Umbilical cord (tissue), 1 donor: ENCODE measurements at regions not wholly inside any gene's neighbourhood (a gene's known extent, or its start where the extent isn't known, plus 50 kb on each side); places are given as distances from the start of the nearest gene placed in this dataset.
"Not testable (repeated sequence)": the region's sequence is repeated elsewhere in the genome, so short reads cannot be mapped to it uniquely, and the experiment has no call there.

Experiments used
- DNase-seq: peaks from one replicate; pipeline ENCODE4 v3.0.0-alpha.2; 2015; ENCODE audit warnings: low spot score

DNA sequence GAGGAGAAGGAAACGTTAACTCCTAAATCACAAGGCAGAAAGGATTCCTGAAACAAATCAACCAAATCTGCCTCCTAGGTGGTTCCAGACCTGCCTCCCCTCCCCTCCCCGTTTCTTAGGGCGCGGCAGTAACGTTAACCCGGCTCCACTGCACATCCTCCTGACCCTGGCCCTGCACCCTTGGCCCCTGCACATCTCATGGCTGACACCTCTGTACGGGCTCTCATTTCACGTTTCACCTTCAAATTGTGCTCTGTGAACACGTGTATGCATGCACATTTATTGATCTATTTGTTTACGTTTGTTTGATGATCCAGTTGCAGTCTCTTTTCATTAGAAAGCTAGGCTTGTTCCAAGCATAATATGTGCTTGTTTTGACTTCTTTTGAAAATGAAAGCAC, 358.1 kb downstream of the ADGRD1 start:
- DNase-seq, result no peak

DNA sequence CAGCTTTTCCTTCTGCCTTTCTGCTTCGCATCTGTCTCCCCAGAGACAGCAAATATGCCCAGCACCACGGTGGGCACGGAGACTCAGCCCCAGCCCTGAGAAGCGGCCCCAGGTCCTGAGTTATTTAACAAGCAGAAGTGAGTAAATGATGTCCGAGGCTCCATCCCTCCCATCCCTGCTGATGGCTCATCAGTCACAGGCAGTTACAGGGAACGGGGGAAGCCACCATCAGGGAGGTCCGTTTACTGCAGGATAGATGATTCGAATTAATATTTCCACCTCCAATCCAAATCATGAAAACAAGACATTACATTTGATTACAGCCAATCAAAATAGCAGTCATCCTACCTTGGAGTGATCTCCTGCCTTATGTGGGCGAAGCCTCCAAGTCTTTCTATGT, 358.7 kb downstream of the ADGRD1 start:
- DNase-seq, result not testable (repeated sequence)

DNA sequence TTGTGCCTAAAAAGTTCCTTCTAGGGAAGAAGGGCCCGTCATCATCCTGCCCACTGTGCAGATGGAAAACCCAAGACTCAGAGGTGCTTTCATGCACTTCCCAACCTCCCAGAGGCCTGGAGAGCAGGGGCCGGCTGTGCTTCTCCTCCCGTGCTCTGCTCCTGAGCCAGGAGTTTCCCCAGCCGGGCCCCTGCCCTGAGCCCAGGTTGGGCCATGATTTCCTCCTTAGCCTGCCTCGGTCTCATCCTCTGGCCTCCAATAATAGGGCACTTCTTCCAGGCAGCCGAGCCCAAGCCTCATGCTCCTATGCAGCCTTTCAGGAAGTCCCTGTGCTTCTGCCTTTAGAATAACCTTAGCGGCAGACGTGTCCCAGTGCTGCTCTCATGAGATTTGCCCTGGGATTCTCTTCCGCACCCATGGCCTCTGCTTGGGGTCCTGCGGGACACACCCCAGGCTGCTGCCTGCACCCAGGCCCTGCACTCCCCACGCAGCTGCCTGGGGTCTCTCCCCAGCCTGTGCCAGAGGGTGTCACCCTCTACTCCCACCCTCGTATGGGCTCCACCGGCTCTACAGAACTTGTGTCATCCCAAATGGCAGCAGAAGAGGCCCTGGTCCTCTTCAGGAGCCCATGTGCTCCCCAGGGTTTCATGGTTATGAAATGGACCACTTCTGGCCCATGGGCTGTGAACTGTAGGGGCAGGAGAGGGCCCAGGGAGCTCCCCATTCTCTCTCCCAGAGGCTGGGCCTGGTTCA, 359.3 kb downstream of the ADGRD1 start:
- no peak for DNase-seq

DNA sequence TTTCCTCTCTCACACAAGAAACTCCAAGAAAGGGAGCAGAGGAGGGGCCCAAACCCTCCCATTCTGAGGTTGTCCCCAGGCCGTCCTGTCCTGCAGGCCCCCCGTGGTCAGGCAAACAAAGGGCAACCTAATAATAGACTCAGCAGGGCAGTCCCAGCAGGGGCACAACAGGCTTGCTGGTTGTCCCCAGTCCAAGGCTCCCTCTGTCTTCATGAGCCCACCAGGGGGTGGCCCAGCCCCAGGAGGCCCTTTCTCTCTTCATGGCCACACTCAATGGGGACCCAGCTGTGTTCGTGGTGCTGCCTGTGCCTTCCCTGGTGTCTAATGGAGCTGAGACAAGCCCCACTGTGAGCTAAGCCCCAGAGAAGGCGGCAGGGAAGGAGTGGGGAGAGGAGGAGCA, 359.9 kb downstream of the ADGRD1 start:
- DNase-seq, result no peak

DNA sequence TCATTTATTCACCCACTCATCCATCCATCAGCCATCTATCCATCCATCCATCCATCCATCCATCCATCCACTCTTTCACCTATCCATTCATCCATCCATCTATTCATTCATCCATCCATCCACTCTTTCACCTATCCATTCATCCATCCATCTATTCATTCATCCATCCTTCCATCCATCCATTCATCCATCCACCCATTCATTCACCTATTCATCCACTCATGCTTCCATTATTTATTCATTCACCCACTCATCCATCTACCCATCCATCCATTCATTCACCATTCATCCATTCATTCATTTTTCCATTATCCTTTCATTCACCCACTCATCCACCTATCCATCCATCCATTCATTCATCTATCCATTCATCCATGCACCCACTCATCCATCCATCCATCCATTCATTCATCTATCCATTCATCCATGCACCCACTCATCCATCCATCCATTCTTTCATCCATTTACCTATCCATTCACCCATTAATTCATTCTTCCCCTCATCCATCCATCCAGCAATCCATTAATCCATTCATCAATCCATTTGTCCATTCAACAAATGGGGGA, 360.9 kb downstream of the ADGRD1 start:
- DNase-seq, result no peak

DNA sequence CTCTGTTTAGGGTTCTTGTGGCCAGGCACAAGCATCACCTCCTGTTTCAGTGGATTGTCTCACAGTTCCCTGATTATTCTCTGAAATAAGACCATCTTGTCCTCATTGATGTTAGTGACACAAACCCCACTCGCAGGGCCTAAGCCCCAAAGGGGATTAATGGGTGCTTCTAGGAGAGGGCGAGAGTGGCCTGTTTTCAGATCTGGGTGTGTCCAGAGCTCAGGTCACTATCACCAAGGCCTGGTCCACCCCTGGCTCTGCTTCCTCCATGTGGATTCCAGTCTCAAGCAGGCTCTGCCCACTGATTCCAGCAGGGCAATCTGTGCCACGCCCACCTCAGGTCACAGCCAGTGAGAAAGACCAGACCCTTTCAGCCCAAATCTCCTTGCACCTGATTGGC, 361.9 kb downstream of the ADGRD1 start:
- DNase-seq, result no peak

DNA sequence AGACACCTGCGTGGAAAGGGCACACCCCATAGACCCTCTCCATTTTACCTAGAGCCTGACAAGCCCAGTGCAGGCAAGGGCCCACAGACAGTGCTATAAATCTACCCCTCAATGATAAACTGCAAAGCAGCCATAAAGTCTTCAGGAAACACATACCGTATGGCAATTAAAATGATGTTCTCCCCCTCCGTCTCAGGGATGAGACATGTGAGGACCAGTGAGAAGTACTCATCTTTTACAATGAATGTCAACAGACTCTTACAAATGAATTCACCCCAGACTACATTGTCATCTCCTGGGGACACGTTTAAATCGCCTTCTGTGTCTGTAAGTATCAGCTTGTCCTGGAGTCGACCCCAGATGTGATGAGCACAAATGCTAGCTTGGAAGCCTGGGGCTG, 362.7 kb downstream of the ADGRD1 start:
- no peak for DNase-seq

DNA sequence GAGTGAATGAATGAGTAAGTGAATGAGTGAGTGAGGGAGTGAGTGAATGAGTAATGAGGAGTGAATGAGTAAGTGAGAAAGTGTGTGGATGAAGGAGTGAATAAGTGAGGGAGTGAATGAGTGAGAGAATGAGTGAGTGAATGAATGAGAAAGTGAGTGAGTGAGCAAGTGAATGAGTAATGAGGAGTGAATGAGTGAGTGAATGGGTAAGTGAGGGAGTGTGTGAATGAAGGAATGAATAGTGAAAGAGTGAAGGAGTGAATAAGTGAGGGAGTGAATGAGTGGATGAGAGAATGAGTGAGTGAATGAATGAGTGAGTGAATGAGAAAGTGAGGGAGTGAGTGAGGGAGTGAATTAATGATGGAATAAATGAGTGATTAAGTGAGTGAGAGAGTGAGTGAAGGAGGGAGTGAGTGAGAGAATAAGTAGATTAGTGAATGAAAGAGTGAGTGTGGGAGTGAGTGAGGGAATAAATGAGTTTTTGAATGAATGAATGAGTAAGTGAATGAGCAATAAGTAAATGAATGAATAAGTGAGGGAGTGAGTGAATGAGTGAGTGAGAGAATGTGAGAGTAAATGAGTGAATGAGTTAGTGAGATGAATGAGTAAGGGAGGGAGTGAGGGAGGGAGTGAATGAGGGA, 364.5 kb downstream of the ADGRD1 start:
- no peak for DNase-seq

DNA sequence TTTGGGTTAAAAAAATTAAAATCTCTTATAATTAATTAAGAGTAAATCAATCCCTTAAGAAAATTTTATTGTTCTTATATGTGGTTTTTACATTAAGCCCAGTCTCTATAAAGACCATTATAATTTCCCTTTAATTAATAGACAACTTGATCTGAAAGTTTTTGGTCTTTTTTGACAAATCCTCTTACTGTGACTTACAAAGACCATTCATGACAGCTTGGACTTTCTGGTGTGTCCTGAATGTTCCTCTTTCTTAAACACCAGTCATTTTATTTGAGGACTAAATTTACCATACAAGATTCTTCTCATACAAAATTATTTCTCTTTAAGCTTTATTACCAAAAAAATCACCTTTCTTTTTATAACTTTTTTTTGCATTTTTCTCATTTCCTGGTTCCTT, 368.3 kb downstream of the ADGRD1 start:
- no peak for DNase-seq

DNA sequence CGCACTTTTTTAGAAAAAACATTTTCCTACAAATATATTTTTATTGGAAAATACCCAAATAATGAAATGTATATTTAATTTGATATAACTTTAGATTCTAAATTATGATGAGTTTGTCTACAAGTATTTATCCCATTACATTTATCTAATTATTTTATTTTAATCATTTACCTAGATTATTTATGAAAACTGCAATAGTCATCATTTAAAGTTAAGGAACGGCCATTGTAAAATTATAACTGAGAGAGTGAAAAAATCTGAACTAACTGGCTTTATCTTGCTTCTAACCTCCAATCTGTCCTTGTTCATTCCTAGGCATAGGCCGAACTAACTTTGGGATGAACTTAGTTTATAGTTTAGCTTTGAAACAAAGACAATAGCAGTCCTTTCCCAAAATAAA, 368.8 kb downstream of the ADGRD1 start:
- not testable (repeated sequence) for DNase-seq

DNA sequence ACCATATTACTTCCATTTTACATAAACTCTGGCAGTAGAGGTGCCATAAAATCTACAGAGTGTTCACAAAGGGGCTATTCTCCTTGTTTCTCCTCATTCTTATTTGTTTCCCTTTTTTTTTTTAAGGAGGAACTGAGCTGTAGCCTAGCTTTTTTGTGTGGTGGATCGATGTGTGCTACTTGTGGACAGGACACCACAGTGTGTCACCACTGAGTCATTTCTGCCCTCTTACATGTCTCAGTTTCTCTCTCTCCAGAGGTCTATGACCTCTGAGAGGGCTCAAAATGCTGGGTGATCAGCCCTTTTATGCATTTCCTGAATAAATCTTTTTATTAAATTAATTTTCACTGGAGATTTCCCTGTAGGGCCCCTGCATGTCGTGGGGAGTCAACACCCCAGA, 370.2 kb downstream of the ADGRD1 start:
- DNase-seq, result no peak

DNA sequence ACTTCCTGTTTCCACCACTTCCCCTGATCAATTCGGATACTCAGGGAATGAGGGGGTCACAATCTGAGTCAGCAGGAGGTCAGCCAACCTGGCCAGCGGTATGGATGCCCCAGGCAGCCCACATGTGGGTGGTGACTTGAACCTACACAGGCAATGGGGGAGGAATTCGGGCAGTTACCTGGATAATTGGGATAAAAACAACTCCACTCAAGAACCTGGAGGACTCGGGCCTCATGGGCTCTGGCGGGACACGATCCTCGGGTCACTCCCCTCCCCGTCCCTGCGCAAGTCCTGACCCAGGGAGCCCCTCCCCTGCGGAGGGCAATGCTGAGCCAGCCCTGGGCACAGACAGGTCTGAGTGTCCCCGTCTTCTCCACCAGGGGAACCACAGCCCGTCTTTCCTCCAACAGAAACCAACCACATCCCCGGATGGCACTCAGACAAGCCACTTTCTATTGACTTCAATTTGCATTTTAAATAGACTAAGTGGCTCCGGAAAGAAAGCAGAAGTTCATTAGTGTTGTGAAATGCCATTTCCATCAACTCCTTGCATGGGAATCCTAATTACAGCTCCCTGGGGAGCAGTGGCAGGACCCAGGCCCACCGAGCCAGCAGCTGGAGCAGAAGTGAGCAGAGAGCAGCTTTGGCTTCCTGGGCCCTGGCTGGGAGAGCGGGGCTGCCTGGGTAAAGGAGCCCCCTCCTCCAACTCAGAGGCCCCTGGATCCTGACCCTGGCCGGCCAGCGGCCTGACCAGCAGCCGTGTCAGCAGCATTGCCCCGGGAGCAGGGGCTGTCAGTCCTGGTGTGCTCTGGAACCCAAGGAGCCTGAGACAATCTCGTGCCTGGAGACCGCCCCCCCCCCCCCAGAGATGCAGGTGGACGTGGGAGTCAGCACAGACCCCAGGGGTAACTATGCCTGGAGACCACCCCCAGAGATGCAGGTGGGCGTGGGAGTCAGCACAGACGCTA, 374.1 kb downstream of the ADGRD1 start:
- no peak for DNase-seq

DNA sequence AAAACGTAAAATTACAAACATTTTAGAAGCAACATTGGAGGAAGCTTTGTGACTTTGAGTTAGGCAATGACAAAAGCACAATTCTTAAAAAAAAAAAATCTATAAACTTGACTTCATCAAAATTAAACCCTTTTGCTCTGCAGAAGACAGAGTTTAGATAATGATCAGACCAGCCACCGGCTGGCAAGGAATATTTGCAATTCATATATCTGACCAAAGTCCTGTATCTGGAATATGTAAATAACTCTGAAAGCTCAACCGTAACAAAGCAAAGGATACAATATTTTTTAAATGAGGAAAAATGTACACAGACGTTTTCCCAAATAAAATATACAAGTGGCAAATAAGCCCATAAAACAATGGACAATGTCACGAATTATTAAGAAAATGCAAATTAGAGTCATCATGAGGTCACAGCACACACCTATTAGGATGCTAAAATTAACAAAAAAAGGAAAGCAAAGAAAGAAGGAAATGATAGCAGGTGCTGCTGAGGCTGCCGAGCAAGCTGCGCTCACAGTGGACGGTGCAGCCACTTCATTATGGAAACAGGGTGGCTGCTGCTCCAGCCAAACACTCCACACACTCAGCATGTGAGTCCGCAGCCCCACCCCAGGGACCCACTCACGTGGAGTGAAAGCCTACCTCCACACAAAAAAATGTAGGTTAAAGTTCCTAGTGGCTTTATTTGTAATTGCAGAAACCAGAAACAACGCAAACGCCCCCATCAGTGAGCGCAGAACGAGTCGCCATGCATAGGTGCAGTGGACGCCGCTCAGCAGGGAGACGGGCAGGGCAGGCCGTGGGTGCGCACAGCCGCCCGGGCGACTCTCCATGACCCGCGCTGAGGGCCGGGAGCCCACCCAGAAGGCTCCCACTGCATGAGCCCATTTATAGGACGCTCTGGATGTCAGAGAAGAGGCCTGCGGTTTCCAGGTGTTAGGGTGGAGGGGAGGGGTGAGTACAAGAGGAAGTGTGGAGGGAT, 375.4 kb downstream of the ADGRD1 start:
- not testable (repeated sequence) for DNase-seq

DNA sequence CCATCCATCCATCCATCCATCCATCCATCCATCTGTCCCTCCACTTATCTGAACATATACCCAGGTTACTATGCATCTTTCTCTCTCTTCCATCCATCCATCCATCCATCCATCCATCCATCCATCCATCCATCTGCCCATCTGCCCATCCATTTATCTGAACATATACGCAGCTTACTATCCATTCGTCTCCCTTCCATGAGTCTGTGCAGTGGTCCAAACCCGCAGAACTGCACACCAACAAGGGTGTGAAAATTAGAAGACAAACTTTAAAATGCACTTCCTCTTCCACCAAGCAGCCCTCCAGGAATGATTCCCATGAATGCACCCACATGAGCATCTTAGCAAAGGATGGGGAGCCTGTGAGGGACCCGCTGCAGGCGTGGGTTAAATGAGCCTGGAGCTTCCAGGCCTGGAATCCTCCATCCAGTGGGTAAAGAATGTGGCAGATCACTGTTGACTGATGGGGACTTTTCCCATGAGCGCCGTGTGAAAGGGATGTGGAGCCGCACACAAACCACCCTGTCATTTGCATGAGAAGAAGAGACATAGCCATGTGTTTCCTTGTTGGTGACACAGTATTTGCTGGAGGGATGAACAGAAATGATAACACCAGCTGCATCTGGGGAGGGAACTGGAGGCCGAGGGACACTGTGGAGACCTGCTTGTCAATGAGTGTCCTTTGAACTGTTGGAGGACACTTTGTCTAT, 376.6 kb downstream of the ADGRD1 start:
- DNase-seq, result no peak

DNA sequence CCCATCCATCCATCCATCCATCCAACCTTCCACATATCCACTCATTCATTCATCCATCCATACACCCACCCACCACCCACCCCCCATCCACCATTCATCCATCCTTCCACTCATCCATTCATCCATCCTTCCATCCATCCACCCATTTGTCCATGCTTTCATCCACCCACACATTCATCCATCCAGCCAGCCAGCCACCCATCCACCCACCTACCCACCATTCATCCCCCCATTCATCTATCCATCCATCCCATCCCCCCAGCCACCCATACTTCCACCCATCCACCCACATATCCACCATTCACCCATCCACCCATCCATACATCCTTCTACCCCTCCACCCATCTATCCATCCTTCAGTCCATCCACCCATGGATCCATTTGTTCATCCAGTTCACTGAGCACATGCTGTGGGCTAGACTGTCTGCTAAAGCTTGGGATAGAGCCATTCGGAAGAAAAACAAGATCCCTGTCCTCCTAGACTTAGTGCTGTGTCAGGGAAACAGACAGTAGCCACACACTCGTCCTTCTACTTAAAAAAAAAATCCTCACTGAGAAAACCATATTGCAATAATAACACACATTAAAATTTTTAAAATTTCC, 377.5 kb downstream of the ADGRD1 start:
- DNase-seq, result no peak

DNA sequence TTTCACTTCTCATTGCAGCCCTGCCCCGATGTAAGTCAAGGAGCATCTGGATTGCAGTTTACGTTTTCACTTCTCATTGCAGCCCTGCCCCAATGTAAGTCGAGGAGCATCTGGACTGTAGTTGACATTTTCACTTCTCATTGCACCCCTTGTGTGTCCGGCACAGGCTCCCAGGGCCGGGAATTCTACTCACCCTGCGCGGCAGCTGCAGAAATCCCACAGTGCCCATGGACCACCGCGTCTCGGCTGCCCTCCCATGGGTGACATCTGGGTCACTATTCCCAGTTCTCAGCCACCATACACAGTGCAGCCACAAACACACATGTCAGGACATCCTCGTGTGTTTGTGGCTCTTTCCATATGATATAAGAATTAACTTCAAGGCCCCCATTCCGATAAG, 378.5 kb downstream of the ADGRD1 start:
- no peak for DNase-seq

DNA sequence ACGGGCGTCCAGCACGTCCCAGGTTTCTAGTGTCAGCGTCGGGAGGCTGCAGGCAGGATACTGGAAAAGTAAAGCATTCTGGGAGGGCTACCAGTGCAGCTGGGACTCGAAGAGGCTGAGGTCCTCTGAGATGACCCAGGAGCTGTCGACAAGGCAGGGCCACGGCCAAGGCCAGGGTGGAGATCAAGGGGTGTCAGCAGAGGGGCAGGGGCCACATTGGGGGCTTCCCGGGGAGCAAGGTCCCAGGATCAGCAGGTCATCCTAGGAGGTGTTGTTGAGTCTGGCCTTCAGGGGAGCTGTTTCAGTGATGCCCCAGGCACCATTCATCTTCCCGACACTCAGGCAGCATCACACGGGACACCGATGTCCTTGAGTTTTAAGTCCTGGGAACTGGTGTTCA, 377.8 kb upstream of the SFSWAP start:
- DNase-seq, result no peak

DNA sequence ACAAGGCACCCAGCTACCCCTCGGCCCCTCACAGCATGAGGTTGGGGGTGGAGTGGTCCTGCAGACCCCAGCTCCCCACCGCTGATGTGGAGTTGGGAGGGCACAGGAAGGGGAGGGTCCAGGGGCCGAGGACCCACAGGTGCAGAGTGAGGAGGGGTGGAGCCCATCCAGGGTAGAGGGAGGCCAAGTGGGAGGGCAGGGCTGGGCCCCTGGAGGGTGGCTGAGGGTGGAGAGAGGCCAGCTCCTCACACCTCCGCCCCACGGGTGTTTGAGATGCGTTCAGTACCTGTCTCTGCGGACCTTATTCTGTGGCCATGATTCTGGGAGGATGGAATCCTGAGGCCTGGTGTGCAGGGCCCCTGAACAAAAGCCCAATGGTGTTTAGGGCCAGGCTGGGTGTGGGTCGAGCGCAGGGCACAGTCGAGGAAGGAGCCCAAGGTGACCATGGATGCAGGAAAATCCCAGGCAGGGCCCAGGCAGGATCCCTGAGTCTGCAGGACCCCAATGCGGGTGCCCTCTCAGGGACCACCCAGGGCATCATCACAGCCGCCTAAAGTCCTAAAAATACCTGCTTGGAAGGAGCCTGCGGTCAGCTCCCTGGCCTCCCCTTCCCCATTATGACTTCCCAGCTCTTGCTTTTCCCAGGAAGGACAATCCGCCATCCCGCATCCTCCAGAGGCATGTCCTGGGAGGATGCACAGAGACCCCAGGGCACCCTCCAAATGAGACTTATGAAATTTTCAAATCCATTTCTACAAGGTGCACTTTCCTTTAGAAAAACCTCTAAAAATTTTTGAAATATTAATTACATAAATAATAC, 377.1 kb upstream of the SFSWAP start:
- DNase-seq, result no peak

DNA sequence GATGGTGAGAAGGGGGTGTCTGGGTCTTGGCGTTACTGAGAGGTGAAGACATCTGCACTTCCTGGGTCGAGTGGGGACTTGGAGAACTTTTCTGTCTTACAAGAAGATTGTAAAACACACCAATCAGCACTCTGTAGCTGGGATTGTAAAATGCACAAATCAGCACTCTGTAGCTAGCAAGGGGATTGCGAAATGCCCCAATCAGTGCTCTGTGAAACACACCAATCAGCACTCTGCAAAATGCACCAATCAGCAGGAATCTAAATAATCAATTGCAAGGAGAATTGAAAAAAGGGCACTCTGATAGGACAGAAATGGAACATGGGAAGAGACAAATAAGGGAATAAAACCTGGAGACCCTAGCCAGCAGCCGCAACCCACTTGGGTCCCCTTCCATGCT, 376.1 kb upstream of the SFSWAP start:
- no peak for DNase-seq
